Right atrium auricular region (tissue), 2 donors: ENCODE measurements at regions not wholly inside any gene's neighbourhood (a gene's known extent, or its start where the extent isn't known, plus 50 kb on each side); places are given as distances from the start of the nearest gene placed in this dataset.

ENCODE experiments used
- DNase-seq: peaks from one replicate; pipeline ENCODE4 v3.0.0-alpha.2; 2019; ENCODE audit warnings: low spot score
- H3K27ac ChIP-seq, 2 donors: fragments of 200-600 bp; sonication (generic); 1 replicate in 1 of 2; 2 replicates in 1 of 2; pipeline ENCODE4 v1.5.1; 2016 to 2019
- H3K27me3 ChIP-seq, 2 donors: fragments of 200-600 bp; sonication (generic); one replicate each; pipeline versions ENCODE4 v1.5.1 to v1.6.0; 2017 to 2019
- H3K36me3 ChIP-seq: fragments of 200-600 bp; sonication (generic); one replicate; pipeline ENCODE4 v1.5.1; 2016
- H3K4me1 ChIP-seq, 2 donors: fragments of 200-600 bp; sonication (generic); one replicate each; pipeline versions ENCODE4 v1.5.1 to v1.6.0; 2017 to 2019
- H3K4me3 ChIP-seq, 2 donors: fragments of 200-600 bp; sonication (generic); 1 replicate in 1 of 2; 2 replicates in 1 of 2; pipeline ENCODE4 v1.5.1; 2017 to 2019; ENCODE audit warnings: mild to moderate bottlenecking in 1 of 2, moderate library complexity in 1 of 2
- H3K9me3 ChIP-seq, 2 donors: fragments of 200-600 bp; sonication (generic); one replicate each; pipeline ENCODE4 v1.5.1; 2019
- CTCF ChIP-seq, 2 donors: fragments of 200-600 bp; sonication (generic); IDR thresholded peaks; one replicate each; pipeline ENCODE4 v1.5.1; 2019; ENCODE audit warnings: antibody characterized with exemption in 2 of 2

GRCh38 chr2:21294446-21294845 is 170.7 kb downstream of the TDRD15 start:
- no peak for TF ChIP-seq CTCF (IDR thresholded peaks at IDR 0.05)
- no peaks in the 10 kb centered on the region for H3K27me3 ChIP-seq
- H3K36me3 ChIP-seq, result no peaks in the 10 kb centered on the region
- H3K27ac ChIP-seq, result no peak overlapping the region
- H3K4me3 ChIP-seq, result no peak overlapping the region
- no peaks in the 10 kb centered on the region for H3K4me1 ChIP-seq
- no peaks in the 10 kb centered on the region for H3K9me3 ChIP-seq
- DNase-seq, result no peak

GRCh38 chr2:21299411-21299810 is 175.6 kb downstream of the TDRD15 start:
- Histone ChIP-seq H3K9me3 (no peaks in the 10 kb centered on the region), H3K27ac (no peak overlapping the region), H3K36me3 (no peaks in the 10 kb centered on the region), H3K27me3 (no peaks in the 10 kb centered on the region), H3K4me3 (no peak overlapping the region), H3K4me1 (no peaks in the 10 kb centered on the region)
- TF ChIP-seq CTCF (IDR thresholded peaks at IDR 0.05), result no peak
- DNase-seq, result no peak

- Histone ChIP-seq H3K36me3 (no peaks in the 10 kb centered on the region), H3K4me3 (no peak overlapping the region), H3K27me3 (no peaks in the 10 kb centered on the region), H3K27ac (peak overlapping the region in 1 of 2 donors; percentile 54), H3K4me1 (no peaks in the 10 kb centered on the region), H3K9me3 (no peaks in the 10 kb centered on the region)
- no peak for DNase-seq
- no peak for TF ChIP-seq CTCF (IDR thresholded peaks at IDR 0.05)
Measured at GRCh38 chr2:21301871-21302455, 178.2 kb downstream of the TDRD15 start.

GRCh38 chr2:21303876-21304275 is 180.1 kb downstream of the TDRD15 start:
- Histone ChIP-seq H3K36me3 (no peaks in the 10 kb centered on the region), H3K27ac (no peak overlapping the region), H3K4me1 (no peaks in the 10 kb centered on the region), H3K27me3 (no peaks in the 10 kb centered on the region), H3K9me3 (no peaks in the 10 kb centered on the region), H3K4me3 (no peak overlapping the region)
- no peak for TF ChIP-seq CTCF (IDR thresholded peaks at IDR 0.05)
- no peak for DNase-seq

GRCh38 chr2:21305581-21305980 is 181.8 kb downstream of the TDRD15 start:
- no peaks in the 10 kb centered on the region for H3K27me3 ChIP-seq
- no peaks in the 10 kb centered on the region for H3K36me3 ChIP-seq
- no peak for DNase-seq
- no peak overlapping the region for H3K4me3 ChIP-seq
- no peak for TF ChIP-seq CTCF (IDR thresholded peaks at IDR 0.05)
- no peak overlapping the region for H3K27ac ChIP-seq
- no peaks in the 10 kb centered on the region for H3K4me1 ChIP-seq
- H3K9me3 ChIP-seq, result no peaks in the 10 kb centered on the region

- no peaks in the 10 kb centered on the region for H3K4me1 ChIP-seq
- no peak overlapping the region for H3K27ac ChIP-seq
- no peaks in the 10 kb centered on the region for H3K36me3 ChIP-seq
- H3K9me3 ChIP-seq, result no peaks in the 10 kb centered on the region
- no peak for DNase-seq
- H3K27me3 ChIP-seq, result no peaks in the 10 kb centered on the region
- H3K4me3 ChIP-seq, result no peak overlapping the region
- no peak for TF ChIP-seq CTCF (IDR thresholded peaks at IDR 0.05)
Measured at GRCh38 chr2:21306235-21306634, 182.5 kb downstream of the TDRD15 start.
